ENCODE measurements at regions not wholly inside any gene's neighbourhood (a gene's known extent, or its start where the extent isn't known, plus 50 kb on each side); places are given as distances from the start of the nearest gene placed in this dataset.

DNA sequence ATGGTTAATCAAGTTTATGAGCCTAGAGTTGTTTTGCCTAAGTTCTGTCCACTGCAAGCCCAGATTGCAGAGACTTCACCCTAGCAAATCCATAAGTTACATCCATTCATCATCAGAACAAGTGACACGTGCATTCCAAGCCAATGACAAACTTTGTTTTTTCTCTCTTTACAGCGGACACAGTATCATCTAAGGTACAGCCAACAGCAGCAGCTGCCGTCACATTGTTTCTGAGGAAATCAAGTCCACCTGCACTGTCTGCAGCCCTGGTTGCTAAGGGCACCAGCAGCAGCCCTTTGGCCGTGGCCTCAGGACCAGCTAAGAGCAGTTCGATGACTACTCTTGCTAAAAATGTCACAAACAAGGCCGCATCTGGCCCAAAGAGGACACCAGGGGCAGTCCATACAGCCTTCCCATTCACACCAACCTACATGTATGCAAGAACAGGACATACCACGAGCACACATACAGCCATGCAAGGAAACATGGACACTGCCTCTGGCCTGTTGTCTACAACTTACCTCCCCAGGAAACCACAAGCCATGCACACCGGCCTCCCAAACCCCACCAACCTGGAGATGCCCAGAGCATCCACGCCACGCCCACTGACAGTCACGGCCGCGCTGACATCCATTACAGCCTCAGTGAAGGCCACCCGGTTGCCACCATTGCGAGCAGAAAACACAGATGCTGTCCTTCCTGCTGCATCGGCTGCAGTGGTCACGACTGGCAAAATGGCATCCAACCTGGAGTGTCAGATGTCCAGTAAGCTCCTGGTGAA is 155.8 kb downstream of the C11orf91 start:
- Histone ChIP-seq H3K4me2 (ENCODE audit: low read length) (no peak overlapping the region), H3K27me3 (ENCODE audit: low read length) (no peaks in the 10 kb centered on the region), H3K27ac (ENCODE audit: low read length) (no peak overlapping the region), H3K9me2 (replicated peaks; ENCODE audit: low read length) (no peaks in the 10 kb centered on the region), H3K4me1 (ENCODE audit: insufficient read depth, low read length) (peaks cover 27% of the 10 kb centered on the region), H3K4me3 (ENCODE audit: low read length) (no peak overlapping the region), H3K9me3 (ENCODE audit: low read length) (no peaks in the 10 kb centered on the region), H3K36me3 (ENCODE audit: low read depth, low read length) (peaks cover 4% of the 10 kb centered on the region; the same call in 1 of the 2 replicates), H2AFZ (ENCODE audit: low read length) (no peak overlapping the region), H3F3A (ENCODE audit: low read length, unreplicated experiment) (no peaks in the 10 kb centered on the region), H3K79me2 (ENCODE audit: low read length) (no peaks in the 10 kb centered on the region), H4K20me1 (ENCODE audit: low read length) (no peaks in the 10 kb centered on the region), H3K9ac (ENCODE audit: low read length) (no peak overlapping the region)
- no peak for TF ChIP-seq EZH2 (IDR thresholded peaks at IDR 0.05; ENCODE audit: low read length, unreplicated experiment)
- TF ChIP-seq, protein P1, sequence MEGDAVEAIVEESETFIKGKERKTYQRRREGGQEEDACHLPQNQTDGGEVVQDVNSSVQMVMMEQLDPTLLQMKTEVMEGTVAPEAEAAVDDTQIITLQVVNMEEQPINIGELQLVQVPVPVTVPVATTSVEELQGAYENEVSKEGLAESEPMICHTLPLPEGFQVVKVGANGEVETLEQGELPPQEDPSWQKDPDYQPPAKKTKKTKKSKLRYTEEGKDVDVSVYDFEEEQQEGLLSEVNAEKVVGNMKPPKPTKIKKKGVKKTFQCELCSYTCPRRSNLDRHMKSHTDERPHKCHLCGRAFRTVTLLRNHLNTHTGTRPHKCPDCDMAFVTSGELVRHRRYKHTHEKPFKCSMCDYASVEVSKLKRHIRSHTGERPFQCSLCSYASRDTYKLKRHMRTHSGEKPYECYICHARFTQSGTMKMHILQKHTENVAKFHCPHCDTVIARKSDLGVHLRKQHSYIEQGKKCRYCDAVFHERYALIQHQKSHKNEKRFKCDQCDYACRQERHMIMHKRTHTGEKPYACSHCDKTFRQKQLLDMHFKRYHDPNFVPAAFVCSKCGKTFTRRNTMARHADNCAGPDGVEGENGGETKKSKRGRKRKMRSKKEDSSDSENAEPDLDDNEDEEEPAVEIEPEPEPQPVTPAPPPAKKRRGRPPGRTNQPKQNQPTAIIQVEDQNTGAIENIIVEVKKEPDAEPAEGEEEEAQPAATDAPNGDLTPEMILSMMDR (conservative IDR thresholded peaks at IDR 0.05; ENCODE audit: low read depth, low read length): no peak
- no peak for TF ChIP-seq EZH2phosphoT487 (IDR thresholded peaks at IDR 0.05; ENCODE audit: borderline replicate concordance, low read length)
- CTCF ChIA-PET: no interaction called here
- POLR2A ChIA-PET (ENCODE audit: unreplicated experiment): no interaction called here
- BruUV-seq (replicated peaks): no TSS peak
- ATAC-seq: no peak
- intact Hi-C loops (cut with micrococcal nuclease): loop anchor here (5.0 kb wide), 3 partner anchors 88 to 198 kb away; no protein-coding TSS in a partner anchor
- DNase-seq: peak; percentile 22

DNA sequence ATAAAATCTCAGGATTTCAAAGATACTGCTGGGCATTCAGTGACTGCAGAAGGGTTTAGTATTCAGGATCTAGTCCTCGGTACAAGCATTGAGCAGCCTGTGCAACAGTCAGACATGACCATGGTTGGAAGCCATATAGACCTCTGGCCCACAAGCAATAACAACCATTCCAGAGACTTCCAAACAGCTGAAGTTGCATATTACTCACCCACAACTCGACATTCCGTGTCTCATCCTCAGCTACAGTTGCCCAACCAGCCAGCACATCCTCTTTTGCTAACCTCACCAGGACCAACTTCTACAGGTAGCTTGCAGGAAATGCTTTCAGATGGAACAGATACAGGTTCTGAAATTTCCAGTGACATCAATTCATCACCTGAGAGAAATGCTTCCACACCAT is 156.8 kb downstream of the C11orf91 start:
- no peaks in the 10 kb centered on the region for H3F3A ChIP-seq (ENCODE audit: low read length, unreplicated experiment)
- H3K27ac ChIP-seq (ENCODE audit: low read length): no peak overlapping the region
- no peaks in the 10 kb centered on the region for H4K20me1 ChIP-seq (ENCODE audit: low read length)
- peaks cover 4% of the 10 kb centered on the region; the same call in 1 of the 2 replicates for H3K36me3 ChIP-seq (ENCODE audit: low read depth, low read length)
- DNase-seq: peak; percentile 25
- ChIA-PET CTCF (no interaction called here), POLR2A (ENCODE audit: unreplicated experiment) (no interaction called here)
- intact Hi-C loops (cut with micrococcal nuclease): loop anchor here (1.0 to 5.0 kb wide), 4 partner anchors 88 to 198 kb away; no protein-coding TSS in a partner anchor
- H3K4me2 ChIP-seq (ENCODE audit: low read length): no peak overlapping the region
- H3K9me2 ChIP-seq (replicated peaks; ENCODE audit: low read length): no peaks in the 10 kb centered on the region
- no peaks in the 10 kb centered on the region for H3K9me3 ChIP-seq (ENCODE audit: low read length)
- no peaks in the 10 kb centered on the region for H3K79me2 ChIP-seq (ENCODE audit: low read length)
- peaks cover 27% of the 10 kb centered on the region for H3K4me1 ChIP-seq (ENCODE audit: insufficient read depth, low read length)
- H3K9ac ChIP-seq (ENCODE audit: low read length): no peak overlapping the region
- TF ChIP-seq EZH2phosphoT487 (IDR thresholded peaks at IDR 0.05; ENCODE audit: borderline replicate concordance, low read length) (no peak), EZH2 (IDR thresholded peaks at IDR 0.05; ENCODE audit: low read length, unreplicated experiment) (no peak)
- TF ChIP-seq, protein P1 (conservative IDR thresholded peaks at IDR 0.05; ENCODE audit: low read depth, low read length): no peak
- no TSS peak for BruUV-seq (replicated peaks)
- H3K4me3 ChIP-seq (ENCODE audit: low read length): no peak overlapping the region
- ATAC-seq: no peak
- H3K27me3 ChIP-seq (ENCODE audit: low read length): no peaks in the 10 kb centered on the region
- H2AFZ ChIP-seq (ENCODE audit: low read length): no peak overlapping the region

DNA sequence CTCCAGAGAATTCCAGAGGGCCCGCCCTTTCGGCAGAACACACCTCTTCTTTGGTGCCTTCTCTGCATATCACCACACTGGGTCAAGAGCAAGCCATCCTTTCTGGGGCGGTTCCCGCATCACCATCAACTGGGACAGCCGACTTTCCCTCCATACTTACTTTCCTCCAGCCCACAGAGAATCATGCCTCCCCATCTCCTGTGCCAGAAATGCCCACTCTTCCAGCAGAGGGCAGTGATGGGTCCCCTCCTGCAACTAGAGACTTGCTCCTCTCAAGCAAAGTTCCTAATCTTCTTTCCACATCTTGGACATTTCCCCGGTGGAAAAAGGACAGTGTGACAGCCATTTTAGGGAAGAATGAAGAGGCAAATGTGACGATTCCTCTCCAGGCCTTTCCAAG is 157.7 kb downstream of the C11orf91 start:
- peaks cover 4% of the 10 kb centered on the region; the same call in 1 of the 2 replicates for H3K36me3 ChIP-seq (ENCODE audit: low read depth, low read length)
- no peaks in the 10 kb centered on the region for H4K20me1 ChIP-seq (ENCODE audit: low read length)
- DNase-seq: peak; percentile 72
- no peaks in the 10 kb centered on the region for H3K27me3 ChIP-seq (ENCODE audit: low read length)
- H2AFZ ChIP-seq (ENCODE audit: low read length): no peak overlapping the region
- intact Hi-C loops (cut with micrococcal nuclease): loop anchor here (1.0 to 5.0 kb wide), 4 partner anchors 89 to 199 kb away; no protein-coding TSS in a partner anchor
- no peaks in the 10 kb centered on the region for H3F3A ChIP-seq (ENCODE audit: low read length, unreplicated experiment)
- no peak overlapping the region for H3K4me3 ChIP-seq (ENCODE audit: low read length)
- H3K79me2 ChIP-seq (ENCODE audit: low read length): no peaks in the 10 kb centered on the region
- no peaks in the 10 kb centered on the region for H3K9me3 ChIP-seq (ENCODE audit: low read length)
- H3K9ac ChIP-seq (ENCODE audit: low read length): no peak overlapping the region
- ATAC-seq: peak; percentile 68
- peaks cover 27% of the 10 kb centered on the region for H3K4me1 ChIP-seq (ENCODE audit: insufficient read depth, low read length)
- H3K4me2 ChIP-seq (ENCODE audit: low read length): no peak overlapping the region
- no peaks in the 10 kb centered on the region for H3K9me2 ChIP-seq (replicated peaks; ENCODE audit: low read length)
- H3K27ac ChIP-seq (ENCODE audit: low read length): no peak overlapping the region
- ChIA-PET POLR2A (ENCODE audit: unreplicated experiment) (no interaction called here), CTCF (interaction anchor here (0.6 to 1.3 kb wide), 2 partner anchors 200 to 242 kb away, joined by 5 to 6 read pairs; no protein-coding TSS in a partner anchor)
- TSS peak; percentile 15 for BruUV-seq (replicated peaks)
- no peak for TF ChIP-seq EZH2 (IDR thresholded peaks at IDR 0.05; ENCODE audit: low read length, unreplicated experiment)
- TF ChIP-seq, protein P1 (conservative IDR thresholded peaks at IDR 0.05; ENCODE audit: low read depth, low read length): peak; percentile 79

Data from PC-3 (cell line).